Non-pigmented ciliary epithelial cell (primary cell): ENCODE measurements at regions not wholly inside any gene's neighbourhood (a gene's known extent, or its start where the extent isn't known, plus 50 kb on each side); places are given as distances from the start of the nearest gene placed in this dataset.
"Not testable (repeated sequence)": the region's sequence is repeated elsewhere in the genome, so short reads cannot be mapped to it uniquely, and the experiment has no call there.

Experiments
- DNase-seq: peaks from one replicate; pipeline ENCODE4 v3.0.0-alpha.2; 2010; ENCODE audit warnings: low read depth

DNA sequence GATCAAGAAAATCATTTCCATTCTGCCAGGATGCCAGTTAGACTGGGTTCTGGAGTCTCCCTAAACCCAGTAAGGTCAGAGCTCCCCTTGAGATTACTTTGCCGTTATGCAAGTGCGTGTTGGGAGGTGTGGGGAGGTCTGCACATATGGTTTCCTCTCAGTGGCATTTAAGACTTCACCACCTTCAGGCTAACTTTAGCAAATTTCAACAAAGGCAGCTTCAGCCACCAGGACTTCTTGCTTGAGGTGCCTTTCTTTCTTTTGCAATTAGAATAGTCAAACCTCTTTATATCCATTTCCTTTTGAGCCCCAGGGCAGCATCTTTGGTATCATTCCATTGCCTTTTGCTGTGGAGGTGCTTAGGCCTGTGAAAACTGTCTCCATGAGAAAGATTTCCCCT lies 117.2 kb upstream of the CCND2 start:
- DNase-seq = no peak

DNA sequence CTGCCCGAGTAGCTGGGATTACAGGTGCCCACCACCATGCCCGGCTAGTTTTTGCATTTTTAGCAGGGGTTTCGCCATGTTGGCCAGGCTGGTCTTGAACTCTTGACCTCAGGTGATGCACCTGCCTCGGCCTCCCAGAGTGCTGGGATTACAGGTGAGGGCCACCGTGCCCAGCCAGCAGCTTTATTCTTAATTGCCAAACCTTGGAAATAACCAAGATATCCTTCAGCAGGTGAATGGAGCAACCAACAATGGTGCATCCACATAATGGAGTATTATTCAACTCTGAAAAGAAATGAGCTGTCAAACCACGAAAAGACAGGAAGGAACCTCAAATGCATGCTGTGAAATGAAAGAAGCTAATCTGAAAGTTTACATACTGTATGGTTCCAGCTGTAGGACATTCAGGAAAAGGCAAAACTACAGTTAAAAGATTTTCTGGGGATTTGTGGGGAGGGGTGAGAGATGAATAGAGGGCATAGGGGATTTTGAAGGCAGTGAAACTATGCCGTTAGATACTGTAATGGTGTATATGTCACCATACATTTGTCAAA lies 118.8 kb upstream of the CCND2 start:
- DNase-seq = no peak

DNA sequence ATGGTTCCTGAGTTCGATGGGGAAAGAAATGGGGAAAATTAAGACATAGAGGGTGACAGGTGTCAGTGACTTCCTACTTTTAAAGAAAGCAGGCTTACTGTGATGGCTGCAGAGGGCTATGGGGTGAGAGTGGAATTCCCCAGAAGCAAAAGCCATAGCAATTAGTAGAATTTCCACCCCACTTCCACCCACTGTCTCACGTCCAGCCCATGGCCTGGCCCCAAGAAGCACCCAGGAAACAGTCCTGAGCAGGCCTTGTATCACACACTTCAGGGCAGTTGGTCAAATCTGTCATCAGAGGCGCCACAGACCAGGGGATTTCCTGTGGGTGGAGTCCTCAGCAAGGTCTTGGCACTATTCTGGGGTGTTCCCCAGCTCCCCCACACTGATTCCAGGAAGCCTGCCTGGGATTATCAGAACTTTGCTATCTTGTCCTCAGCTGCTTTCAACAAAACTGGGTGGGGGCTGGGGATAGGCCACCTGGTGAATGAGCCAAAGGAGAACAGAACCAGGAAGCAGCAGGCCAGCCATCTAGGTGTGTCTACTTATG lies 120.1 kb upstream of the CCND2 start:
- no peak for DNase-seq

DNA sequence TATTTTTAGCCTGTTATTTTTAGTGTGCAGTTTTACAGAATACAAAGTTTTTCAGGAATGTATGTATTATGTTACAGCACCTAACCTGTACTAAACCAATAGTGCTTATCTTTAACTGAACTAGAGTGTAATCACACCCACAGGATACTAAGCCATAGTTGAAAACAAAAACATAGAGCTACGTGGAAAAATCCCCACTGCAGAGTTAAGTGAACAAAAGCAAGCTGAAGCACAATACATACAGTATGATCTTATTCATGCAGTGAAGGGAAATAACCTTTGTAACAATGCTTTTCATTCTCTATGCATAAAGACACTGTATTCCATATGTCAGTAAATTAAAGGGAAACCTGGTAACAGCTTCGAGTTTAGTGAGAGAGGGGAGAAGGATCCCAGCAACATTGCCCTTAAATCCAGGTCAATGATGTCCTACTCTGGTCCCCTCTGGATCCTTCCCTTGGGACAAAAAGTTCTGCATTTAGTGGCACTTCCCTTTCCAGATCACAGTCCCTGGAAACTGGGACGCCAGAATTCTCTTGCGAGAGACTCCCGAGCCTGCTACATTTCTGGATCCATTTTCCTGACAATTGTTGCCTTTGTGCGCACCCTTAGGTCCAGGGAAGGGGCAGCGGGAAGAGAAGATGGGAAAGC lies 121.3 kb upstream of the CCND2 start:
- DNase-seq = no peak

GRCh38 chr12:4151362-4152121 lies 122.0 kb upstream of the CCND2 start:
- DNase-seq = no peak

- DNase-seq = not testable (repeated sequence)
Measured at GRCh38 chr12:4150355-4150754, 123.2 kb upstream of the CCND2 start.

DNA sequence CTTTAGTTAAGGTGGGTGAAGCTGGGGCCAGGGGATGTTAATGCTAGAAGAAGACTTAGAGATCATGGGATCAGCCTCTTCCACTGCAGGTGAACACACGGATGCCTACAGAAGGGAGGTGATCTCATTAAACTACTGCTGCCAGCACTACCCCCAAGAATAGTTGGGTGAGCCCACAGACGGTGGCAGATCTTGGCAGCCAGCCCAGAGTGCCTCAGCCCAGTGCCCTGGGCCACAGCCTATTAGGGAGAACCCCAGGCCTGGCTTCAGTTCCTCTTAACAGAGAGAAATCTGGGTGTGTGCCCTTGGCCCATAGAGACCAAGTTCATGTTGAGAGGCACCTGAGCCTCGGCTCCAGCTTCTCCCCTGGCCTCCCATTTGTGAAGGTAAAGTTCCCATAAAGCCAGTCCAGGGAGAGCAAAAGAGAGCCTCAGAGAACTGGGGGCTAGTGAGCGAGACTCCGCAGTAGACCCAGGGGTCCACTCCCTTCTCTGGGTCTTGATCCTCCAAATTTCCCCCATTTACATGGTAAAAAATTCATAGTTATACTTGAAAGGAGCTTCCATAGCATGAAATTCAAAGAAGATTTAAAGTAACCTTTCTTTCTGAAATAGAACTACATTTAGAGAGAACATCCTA lies 125.0 kb upstream of the CCND2 start:
- DNase-seq = no peak

DNA sequence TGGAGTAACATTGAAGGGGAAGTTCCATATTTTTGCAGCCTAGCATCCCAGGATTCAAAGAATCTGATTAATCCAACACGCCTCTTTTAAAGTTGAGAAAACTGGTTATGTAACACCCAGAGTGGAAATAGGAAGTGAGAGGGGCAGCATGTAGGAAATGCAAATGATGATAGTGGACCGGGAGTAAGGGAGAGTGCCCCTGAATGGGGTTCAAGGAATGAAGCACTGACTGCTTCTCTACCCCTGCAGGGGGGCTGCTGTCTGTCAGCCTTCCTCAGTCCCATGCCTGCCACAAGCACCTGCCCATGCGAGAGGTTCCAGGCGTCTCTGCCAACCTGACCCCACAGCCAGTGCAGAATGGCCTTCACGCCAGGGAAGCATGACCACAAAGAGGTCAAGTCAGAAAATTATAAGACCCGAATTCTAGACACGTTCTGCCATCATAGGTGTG lies 126.5 kb upstream of the CCND2 start:
- no peak for DNase-seq

- DNase-seq = no peak
Measured at GRCh38 chr12:4145990-4146859, 127.3 kb upstream of the CCND2 start.

GRCh38 chr12:4144676-4145075 lies 128.9 kb upstream of the CCND2 start:
- DNase-seq = no peak

- DNase-seq = no peak
Measured at GRCh38 chr12:4143896-4144295, 129.7 kb upstream of the CCND2 start.

DNA sequence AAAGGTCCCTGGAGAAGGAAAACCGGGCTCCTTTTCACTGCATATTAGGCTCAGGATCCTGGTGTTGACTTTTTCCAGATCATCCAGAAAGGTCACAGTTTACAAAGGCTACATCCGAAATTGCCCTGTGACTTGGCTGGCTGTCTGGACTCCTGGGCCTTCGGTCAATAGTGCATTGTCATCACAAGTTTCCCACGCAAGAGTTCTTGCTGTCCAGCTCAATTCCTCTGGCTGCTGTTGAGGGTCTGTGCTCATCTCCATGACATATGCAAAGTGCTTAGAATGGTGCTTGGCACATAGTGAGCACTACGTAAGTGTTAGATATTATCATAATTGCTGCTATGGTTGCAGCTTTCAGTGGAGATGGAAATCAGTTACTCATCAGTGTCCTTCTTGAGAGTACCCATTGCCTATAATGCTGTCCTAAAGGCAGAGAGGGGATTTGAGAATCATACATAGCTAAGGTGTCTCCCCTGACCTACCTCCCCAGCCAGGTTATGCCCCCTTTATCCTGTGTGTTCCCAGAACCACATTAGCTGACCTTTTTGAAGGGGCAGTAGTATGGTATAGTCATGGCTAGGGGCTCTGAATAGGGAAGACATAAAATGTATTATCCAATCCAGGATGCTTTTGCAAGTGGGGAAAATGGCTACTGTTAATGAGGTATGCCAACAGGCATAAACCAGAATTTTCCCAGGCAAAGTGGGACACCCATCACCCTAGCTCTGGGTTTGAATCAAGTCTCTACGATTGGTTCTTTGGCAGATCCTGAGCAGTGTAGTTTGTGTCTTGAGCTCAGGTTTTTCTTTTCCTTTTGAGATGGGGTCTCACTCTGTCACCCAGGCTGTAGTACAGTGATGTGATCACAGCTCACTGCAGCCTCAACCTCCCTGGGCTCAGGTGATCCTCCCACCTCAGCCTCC lies 132.0 kb upstream of the CCND2 start:
- no peak for DNase-seq

GRCh38 chr12:4140581-4141301 lies 132.8 kb upstream of the CCND2 start:
- no peak for DNase-seq

- DNase-seq = no peak
Measured at GRCh38 chr12:4139191-4139590, 134.4 kb upstream of the CCND2 start.

GRCh38 chr12:4138532-4138931 lies 135.0 kb upstream of the CCND2 start:
- not testable (repeated sequence) for DNase-seq

GRCh38 chr12:4138051-4138450 lies 135.5 kb upstream of the CCND2 start:
- DNase-seq = no peak

DNA sequence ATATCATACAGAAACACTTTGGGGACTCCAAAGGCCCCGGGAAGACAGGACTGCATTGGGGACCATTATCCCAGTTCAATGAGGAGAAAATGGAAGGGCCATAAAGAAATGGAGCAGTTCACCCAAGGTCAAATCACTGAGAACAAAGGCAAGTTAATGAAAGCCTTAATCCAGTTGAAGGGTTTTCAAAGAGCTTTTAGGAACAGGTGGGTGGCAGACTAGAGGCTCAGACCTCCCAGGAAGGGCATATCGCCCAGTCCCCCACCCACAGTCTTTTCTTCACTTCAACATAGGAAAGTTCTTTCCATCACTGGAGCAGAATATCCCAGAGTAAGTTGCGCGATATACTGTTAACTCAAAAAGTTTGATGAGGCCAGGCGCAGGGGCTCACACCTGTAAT lies 136.1 kb upstream of the CCND2 start:
- DNase-seq = no peak

GRCh38 chr12:4137015-4137414 lies 136.5 kb upstream of the CCND2 start:
- no peak for DNase-seq

GRCh38 chr12:4135919-4136605 lies 137.5 kb upstream of the CCND2 start:
- no peak for DNase-seq
